ENCODE measurements at regions not wholly inside any gene's neighbourhood (a gene's known extent, or its start where the extent isn't known, plus 50 kb on each side); places are given as distances from the start of the nearest gene placed in this dataset.
"Not testable (repeated sequence)": the region's sequence is repeated elsewhere in the genome, so short reads cannot be mapped to it uniquely, and the experiment has no call there.

- DNase-seq (ENCODE audit: low spot score), result no peak
These were observed 408.4 kb downstream of the ETV1 start for GRCh38 chr7:13581097-13581496.

GRCh38 chr7:13593854-13594253, 395.6 kb downstream of the ETV1 start:
- DNase-seq (ENCODE audit: low spot score), result no peak

- no peak for DNase-seq (ENCODE audit: low spot score)
These were observed 387.4 kb downstream of the ETV1 start for GRCh38 chr7:13602036-13602435.

- DNase-seq (ENCODE audit: low spot score), result no peak
These were observed 386.4 kb downstream of the ETV1 start for GRCh38 chr7:13603016-13603415.

GRCh38 chr7:13603661-13604060, 385.8 kb downstream of the ETV1 start:
- no peak for DNase-seq (ENCODE audit: low spot score)

GRCh38 chr7:13604178-13604577, 385.3 kb downstream of the ETV1 start:
- DNase-seq (ENCODE audit: low spot score), result no peak

GRCh38 chr7:13610372-13610771, 379.1 kb downstream of the ETV1 start:
- DNase-seq (ENCODE audit: low spot score), result no peak

GRCh38 chr7:13615679-13616078, 373.8 kb downstream of the ETV1 start:
- no peak for DNase-seq (ENCODE audit: low spot score)

GRCh38 chr7:13627455-13627854, 362.0 kb downstream of the ETV1 start:
- no peak for DNase-seq (ENCODE audit: low spot score)

GRCh38 chr7:13628239-13629001, 361.0 kb downstream of the ETV1 start:
- no peak for DNase-seq (ENCODE audit: low spot score)

GRCh38 chr7:13631207-13632049, 358.0 kb downstream of the ETV1 start:
- DNase-seq (ENCODE audit: low spot score), result not testable (repeated sequence)

- DNase-seq (ENCODE audit: low spot score), result no peak
These were observed 355.6 kb downstream of the ETV1 start for GRCh38 chr7:13633857-13634256.

- DNase-seq (ENCODE audit: low spot score), result no peak
These were observed 350.1 kb downstream of the ETV1 start for GRCh38 chr7:13639396-13639795.

- DNase-seq (ENCODE audit: low spot score), result no peak
These were observed 347.8 kb downstream of the ETV1 start for GRCh38 chr7:13641714-13642113.

GRCh38 chr7:13651167-13651566, 338.3 kb downstream of the ETV1 start:
- DNase-seq (ENCODE audit: low spot score), result no peak

- DNase-seq (ENCODE audit: low spot score), result no peak
These were observed 333.1 kb downstream of the ETV1 start for GRCh38 chr7:13656330-13656729.

GRCh38 chr7:13673290-13673689, 316.2 kb downstream of the ETV1 start:
- no peak for DNase-seq (ENCODE audit: low spot score)

GRCh38 chr7:13682626-13683025, 306.8 kb downstream of the ETV1 start:
- DNase-seq (ENCODE audit: low spot score), result no peak

- DNase-seq (ENCODE audit: low spot score), result no peak
These were observed 302.0 kb downstream of the ETV1 start for GRCh38 chr7:13687500-13687899.

- DNase-seq (ENCODE audit: low spot score), result no peak
These were observed 296.9 kb downstream of the ETV1 start for GRCh38 chr7:13692548-13692947.

GRCh38 chr7:13702251-13702650, 287.2 kb downstream of the ETV1 start:
- no peak for DNase-seq (ENCODE audit: low spot score)

GRCh38 chr7:13708670-13709069, 280.8 kb downstream of the ETV1 start:
- no peak for DNase-seq (ENCODE audit: low spot score)

GRCh38 chr7:13713092-13713491, 276.4 kb downstream of the ETV1 start:
- DNase-seq (ENCODE audit: low spot score), result no peak
